Cardiac muscle cell (in vitro differentiated cells and primary cell): ENCODE measurements at regions not wholly inside any gene's neighbourhood (a gene's known extent, or its start where the extent isn't known, plus 50 kb on each side); places are given as distances from the start of the nearest gene placed in this dataset.

Source experiments
- DNase-seq, 2 donors: peaks; one replicate each; pipeline versions ENCODE4 v3.0.0 to v3.0.0-alpha.2; 2010 to 2017; ENCODE audit warnings: low read depth in 1 of 2, low spot score in 1 of 2
- H3K27ac ChIP-seq: fragments of 200-600 bp; sonication (generic); 2 replicates; pipeline ENCODE4 v1.5.1; 2016
- H3K27me3 ChIP-seq: fragments of 200-600 bp; sonication (generic); 2 replicates; pipeline ENCODE4 v1.6.0; 2016; ENCODE audit warnings: control low read depth
- H3K36me3 ChIP-seq: fragments of 200-600 bp; sonication (generic); 2 replicates; pipeline ENCODE4 v1.5.1; 2016; ENCODE audit warnings: control low read depth
- H3K4me1 ChIP-seq: fragments of 200-600 bp; sonication (generic); 2 replicates; pipeline ENCODE4 v1.8.1; 2017; ENCODE audit warnings: low read depth, mild to moderate bottlenecking, mixed run types
- H3K4me3 ChIP-seq: fragments of 200-600 bp; sonication (generic); 2 replicates; pipeline ENCODE4 v1.5.1; 2016; ENCODE audit warnings: mild to moderate bottlenecking
- H3K9me3 ChIP-seq: fragments of 200-600 bp; sonication (generic); 2 replicates; pipeline ENCODE4 v1.5.1; 2017; ENCODE audit warnings: low read depth, mild to moderate bottlenecking, control low read depth
- CTCF ChIP-seq: IDR thresholded peaks from 2 replicates; pipeline ENCODE4 v1.5.1; 2012; ENCODE audit warnings: low read depth, mild to moderate bottlenecking, low read length

GRCh38 chr1:58942759-58943191 is 158.9 kb upstream of the JUN start:
- H3K27me3 ChIP-seq = no peaks in the 10 kb centered on the region
- H3K36me3 ChIP-seq = no peaks in the 10 kb centered on the region
- no peak for DNase-seq
- TF ChIP-seq CTCF = no peak
- H3K27ac ChIP-seq = no peak overlapping the region
- H3K9me3 ChIP-seq = no peaks in the 10 kb centered on the region
- no peaks in the 10 kb centered on the region for H3K4me1 ChIP-seq
- H3K4me3 ChIP-seq = no peak overlapping the region

GRCh38 chr1:58943776-58944175 is 159.9 kb upstream of the JUN start:
- Histone ChIP-seq H3K4me1 (no peaks in the 10 kb centered on the region), H3K9me3 (no peaks in the 10 kb centered on the region), H3K27me3 (no peaks in the 10 kb centered on the region), H3K27ac (no peak overlapping the region), H3K36me3 (no peaks in the 10 kb centered on the region), H3K4me3 (no peak overlapping the region)
- TF ChIP-seq CTCF = no peak
- DNase-seq = no peak

- H3K36me3 ChIP-seq = no peaks in the 10 kb centered on the region
- no peaks in the 10 kb centered on the region for H3K27me3 ChIP-seq
- no peaks in the 10 kb centered on the region for H3K9me3 ChIP-seq
- H3K4me3 ChIP-seq = no peak overlapping the region
- no peak overlapping the region for H3K27ac ChIP-seq
- H3K4me1 ChIP-seq = no peaks in the 10 kb centered on the region
- no peak for DNase-seq
- TF ChIP-seq CTCF = no peak
Measured at GRCh38 chr1:58944439-58944838, 160.6 kb upstream of the JUN start.

GRCh38 chr1:58946390-58946789 is 162.5 kb upstream of the JUN start:
- no peak for DNase-seq
- no peaks in the 10 kb centered on the region for H3K36me3 ChIP-seq
- H3K27ac ChIP-seq = no peak overlapping the region
- no peak for TF ChIP-seq CTCF
- H3K27me3 ChIP-seq = no peaks in the 10 kb centered on the region
- H3K4me1 ChIP-seq = no peaks in the 10 kb centered on the region
- H3K4me3 ChIP-seq = no peak overlapping the region
- no peaks in the 10 kb centered on the region for H3K9me3 ChIP-seq

- no peak overlapping the region for H3K27ac ChIP-seq
- TF ChIP-seq CTCF = no peak
- H3K4me1 ChIP-seq = no peaks in the 10 kb centered on the region
Measured at GRCh38 chr1:58948671-58949070, 164.8 kb upstream of the JUN start.

More at GRCh38 chr1:58948671-58949070, 164.8 kb upstream of the JUN start:
- H3K27me3 ChIP-seq = no peaks in the 10 kb centered on the region
- no peak overlapping the region for H3K4me3 ChIP-seq
- no peaks in the 10 kb centered on the region for H3K9me3 ChIP-seq
- DNase-seq = no peak
- no peaks in the 10 kb centered on the region for H3K36me3 ChIP-seq
